GM19238 (cell line): ENCODE measurements at regions not wholly inside any gene's neighbourhood (a gene's known extent, or its start where the extent isn't known, plus 50 kb on each side); places are given as distances from the start of the nearest gene placed in this dataset.
"Not testable (repeated sequence)": the region's sequence is repeated elsewhere in the genome, so short reads cannot be mapped to it uniquely, and the experiment has no call there.

Experiments
- DNase-seq: peaks from one replicate; pipeline ENCODE4 v3.0.0; 2011; ENCODE audit warnings: low spot score; ENCODE audit not compliant: insufficient read length

GRCh38 chrX:81857192-81857591 is 655.3 kb downstream of the SH3BGRL start:
- no peak for DNase-seq

DNA sequence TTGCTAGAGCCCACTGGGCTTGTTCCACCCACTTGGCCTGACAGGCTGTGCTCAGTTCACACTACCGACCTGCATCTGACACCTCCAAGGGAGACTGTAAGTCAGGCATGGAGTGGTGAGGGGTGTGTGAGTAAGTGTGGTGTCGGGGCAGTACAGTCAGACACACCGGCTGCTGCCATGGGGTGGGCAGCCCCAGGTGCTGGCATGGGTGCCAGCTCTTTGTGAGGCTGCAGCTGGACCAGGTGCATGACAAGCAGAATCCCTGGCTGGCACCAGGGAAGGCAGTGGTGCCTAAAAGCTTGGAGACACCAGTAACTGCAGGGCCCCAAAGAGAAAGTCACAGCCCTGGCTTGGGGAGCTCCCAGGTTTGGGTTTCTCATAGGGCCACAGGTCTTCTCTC is 665.0 kb downstream of the SH3BGRL start:
- no peak for DNase-seq

- DNase-seq, result no peak
Measured at GRCh38 chrX:81868979-81869378, 667.1 kb downstream of the SH3BGRL start.

DNA sequence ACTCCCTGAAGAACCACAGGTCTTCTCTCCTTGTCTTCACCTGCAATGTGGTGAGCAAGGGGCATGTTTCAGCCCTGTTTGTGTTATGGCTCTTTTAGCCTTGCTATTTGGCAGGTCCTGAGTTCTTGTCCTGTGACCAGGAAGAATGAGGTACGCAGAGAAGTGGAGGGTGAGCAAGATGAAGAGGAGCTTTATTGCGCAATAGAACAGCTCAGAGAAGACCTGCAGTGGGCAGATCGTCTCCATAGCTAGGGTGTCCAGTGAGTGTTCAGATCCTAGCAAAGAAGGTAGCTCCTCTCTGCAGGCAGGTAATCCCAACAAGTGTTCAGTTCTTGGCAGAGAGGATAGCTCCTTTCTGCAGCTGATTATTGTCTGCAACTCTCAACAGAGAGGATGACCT is 672.9 kb downstream of the SH3BGRL start:
- no peak for DNase-seq

- no peak for DNase-seq
Measured at GRCh38 chrX:81875800-81876199, 673.9 kb downstream of the SH3BGRL start.

- DNase-seq, result no peak
Measured at GRCh38 chrX:81876437-81876836, 674.5 kb downstream of the SH3BGRL start.

- DNase-seq, result no peak
Measured at GRCh38 chrX:81890521-81890920, 688.6 kb downstream of the SH3BGRL start.

DNA sequence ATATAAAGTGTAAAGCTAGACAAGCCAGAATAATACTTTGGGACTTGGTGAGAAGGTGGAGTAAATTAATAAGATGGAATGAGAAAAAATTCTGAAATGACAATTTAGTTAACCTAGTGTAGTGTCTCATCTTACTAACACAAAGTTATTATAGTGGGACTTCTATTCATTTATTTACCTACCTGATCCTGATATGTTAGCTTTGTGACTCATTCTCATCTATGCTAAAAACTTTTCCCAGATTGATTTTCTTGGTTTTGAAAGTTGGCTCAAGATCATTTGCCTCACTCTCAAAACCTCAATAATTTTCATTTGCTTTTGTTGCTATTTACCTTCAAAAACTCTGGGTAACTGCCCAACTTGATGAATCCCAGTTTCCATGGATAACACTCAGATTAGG is 698.6 kb downstream of the SH3BGRL start:
- no peak for DNase-seq

DNA sequence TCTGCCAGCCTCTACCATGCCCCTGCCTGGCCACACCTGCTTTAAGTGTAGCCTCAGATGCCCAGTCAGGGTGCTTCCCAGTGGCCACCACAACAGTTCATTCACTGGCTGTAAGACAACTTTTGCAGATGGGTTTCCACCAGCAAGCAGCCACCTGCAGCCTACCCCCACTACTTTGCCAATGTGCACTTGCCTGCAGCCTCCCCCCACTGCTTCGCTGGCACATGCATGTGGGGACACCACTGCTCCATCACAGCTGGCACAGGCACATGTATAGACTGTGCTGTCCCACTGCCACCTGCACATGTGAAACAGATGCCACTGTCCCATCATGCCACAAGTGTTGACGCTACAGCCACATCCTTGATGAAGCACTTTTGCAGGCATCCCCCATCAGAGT is 723.9 kb downstream of the SH3BGRL start:
- DNase-seq, result no peak

DNA sequence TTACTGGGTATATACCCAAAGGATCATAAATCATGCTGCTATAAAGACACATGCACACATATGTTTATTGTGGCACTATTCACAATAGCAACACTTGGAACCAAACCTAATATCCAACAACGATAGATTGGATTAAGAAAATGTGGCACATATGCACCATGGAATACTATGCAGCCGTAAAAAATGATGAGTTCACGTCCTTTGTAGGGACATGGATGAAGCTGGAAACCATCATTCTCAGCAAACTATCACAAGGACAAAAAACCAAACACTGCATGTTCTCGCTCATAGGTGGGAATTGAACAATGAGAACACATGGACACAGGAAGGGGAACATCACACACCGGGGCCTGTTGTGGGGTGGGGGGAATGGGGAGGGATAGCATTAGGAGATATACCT is 744.0 kb downstream of the SH3BGRL start:
- DNase-seq, result not testable (repeated sequence)

GRCh38 chrX:81957318-81957717 is 755.4 kb downstream of the SH3BGRL start:
- no peak for DNase-seq

DNA sequence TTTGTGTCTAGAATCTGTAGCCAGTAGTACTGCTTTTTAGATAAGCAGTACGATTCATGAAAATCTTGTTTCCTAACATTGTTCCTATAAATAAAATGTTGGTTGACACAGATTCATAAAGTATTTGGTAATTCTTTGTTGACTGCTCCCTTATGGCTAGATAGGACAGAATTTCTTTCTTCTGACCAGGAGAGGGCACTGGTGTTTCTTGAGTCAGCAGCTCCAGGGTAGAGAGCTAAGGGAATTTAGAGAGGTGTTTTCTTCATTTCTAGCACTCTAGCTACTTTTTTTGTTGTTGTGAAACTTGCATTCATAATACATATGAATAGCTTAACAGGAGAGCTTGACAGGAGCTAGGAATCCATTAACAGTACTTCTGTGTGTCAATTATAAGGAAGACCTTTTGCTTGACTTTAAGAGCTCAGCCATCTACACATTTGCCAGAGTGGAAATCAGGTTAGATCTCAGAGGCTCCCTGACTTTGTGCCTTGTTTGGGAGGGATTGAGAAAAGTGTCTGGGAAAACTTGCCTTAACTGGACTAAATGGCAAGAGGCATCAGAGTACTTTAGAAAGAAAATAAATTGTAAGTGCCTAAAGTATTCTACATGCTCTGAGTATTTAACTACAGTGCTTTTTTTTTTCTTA is 756.1 kb downstream of the SH3BGRL start:
- peak; percentile 2 for DNase-seq

DNA sequence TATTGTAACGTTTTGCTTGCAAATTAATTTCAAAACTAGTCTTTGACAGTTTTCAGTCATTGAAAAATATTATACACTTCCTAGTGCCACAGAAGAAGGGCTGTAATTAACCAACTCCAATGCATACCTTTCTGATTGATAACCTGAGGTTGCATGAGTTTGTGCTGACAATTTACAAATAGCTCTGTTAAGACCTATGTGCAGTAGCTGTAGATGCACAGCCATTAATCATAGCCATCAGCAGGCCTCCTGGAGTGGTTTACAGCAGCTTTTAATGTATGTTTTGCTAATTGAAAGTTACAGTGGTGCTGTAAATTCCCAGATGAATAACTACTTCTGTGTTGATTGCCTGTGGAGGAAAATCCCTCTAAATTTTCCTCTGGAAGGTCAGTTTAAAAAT is 758.1 kb downstream of the SH3BGRL start:
- no peak for DNase-seq

DNA sequence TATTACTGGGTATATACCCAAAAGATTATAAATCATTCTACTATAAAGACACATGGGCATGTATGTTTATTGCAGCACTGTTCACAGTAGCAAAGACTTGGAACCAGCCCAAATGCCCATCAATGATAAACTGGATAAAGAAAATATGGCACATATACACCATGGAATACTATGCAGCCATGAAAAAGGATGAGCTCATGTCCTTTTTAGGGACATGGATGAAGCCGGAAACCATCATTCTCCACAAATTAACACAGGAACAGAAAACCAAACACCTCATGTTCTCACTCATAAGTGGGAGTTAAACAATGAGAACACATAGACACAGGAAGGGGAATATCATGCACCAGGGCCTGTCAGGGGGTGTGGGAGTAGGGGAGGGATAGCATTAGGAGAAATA is 772.5 kb downstream of the SH3BGRL start:
- DNase-seq, result not testable (repeated sequence)

DNA sequence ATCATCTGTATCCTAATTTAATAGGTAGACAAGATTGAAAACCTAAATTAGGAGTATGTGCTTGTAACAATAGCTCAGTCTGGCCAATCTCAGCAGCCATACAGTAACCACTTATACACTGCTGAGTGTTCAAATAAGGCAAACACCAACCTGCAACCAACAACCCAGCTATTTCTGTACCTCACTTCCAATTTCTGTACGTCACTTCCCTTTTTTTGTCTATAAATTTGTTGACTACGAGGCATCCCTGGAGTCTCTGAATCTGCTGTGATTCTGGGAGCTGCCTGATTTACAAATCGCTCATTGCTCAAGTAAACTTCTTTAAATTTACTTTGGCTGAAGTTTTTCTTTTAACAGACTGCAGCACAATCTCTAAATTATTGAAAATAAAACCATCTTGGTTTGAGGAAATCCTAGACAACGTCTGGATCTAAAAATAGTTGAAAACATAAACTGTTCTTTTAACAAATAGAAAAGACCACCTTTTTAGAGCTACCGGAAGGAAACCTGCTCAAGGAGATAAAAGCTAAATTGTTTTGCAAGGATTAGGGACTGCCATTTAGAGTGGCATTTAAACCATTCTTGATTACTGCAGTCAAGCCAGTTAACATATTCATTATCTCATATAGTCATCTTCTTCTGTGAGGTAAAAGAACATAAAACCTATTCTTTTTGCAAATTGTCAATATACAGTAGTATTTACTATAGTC is 778.1 kb downstream of the SH3BGRL start:
- DNase-seq, result no peak

- DNase-seq, result not testable (repeated sequence)
Measured at GRCh38 chrX:81987217-81987616, 785.3 kb downstream of the SH3BGRL start.

DNA sequence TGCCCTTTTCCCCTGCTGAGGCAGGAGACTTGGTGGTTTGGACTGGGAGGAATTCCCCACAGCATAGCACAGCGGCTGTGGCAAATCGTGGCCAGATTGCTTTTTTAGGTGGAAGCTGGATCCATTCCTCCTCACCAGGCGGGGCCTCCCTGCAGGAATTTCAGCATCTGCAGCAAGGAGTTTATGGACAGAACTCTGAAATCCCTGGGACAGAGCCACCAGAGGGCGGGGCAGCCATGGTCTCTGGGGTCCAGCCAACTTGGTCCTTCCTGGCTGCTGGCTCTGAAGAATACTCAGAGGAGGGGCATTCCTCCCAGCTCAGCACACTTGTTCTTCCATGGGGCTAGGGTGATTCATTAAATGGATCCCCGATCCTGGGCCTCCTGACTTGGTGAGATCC is 794.3 kb downstream of the SH3BGRL start:
- DNase-seq, result no peak

- DNase-seq, result no peak
Measured at GRCh38 chrX:82029571-82030218, 827.8 kb downstream of the SH3BGRL start.

- DNase-seq, result no peak
Measured at GRCh38 chrX:82031250-82031649, 829.3 kb downstream of the SH3BGRL start.

- DNase-seq, result no peak
Measured at GRCh38 chrX:82038793-82039192, 836.9 kb downstream of the SH3BGRL start.

- no peak for DNase-seq
Measured at GRCh38 chrX:82041034-82041433, 839.1 kb downstream of the SH3BGRL start.

GRCh38 chrX:82058728-82059127 is 856.8 kb downstream of the SH3BGRL start:
- DNase-seq, result no peak

DNA sequence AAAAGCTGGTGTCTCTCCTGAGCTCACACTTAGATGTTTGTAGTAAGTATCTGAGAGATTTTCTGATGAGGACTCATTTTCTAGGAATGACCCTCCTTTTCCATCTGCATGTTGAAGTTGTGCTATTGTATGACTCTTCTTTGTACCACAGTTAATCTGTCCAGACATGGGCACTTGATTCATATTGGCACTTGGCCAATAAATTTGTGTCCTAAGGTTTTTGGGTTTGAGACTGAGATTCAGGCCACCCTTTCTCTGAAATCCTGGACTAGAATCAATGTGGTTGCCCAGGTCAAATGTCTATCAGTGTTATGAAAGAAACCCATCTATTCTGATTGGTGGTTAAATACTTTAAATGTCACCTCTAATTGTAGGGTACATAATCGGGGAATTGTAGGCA is 869.0 kb downstream of the SH3BGRL start:
- DNase-seq, result no peak
